ENCODE measurements at regions not wholly inside any gene's neighbourhood (a gene's known extent, or its start where the extent isn't known, plus 50 kb on each side); places are given as distances from the start of the nearest gene placed in this dataset.

- TF ChIP-seq CTCF (conservative IDR thresholded peaks at IDR 0.05; ENCODE audit: low read length): no peak
- TF ChIP-seq EZH2phosphoT487 (IDR thresholded peaks at IDR 0.05; ENCODE audit: borderline replicate concordance, low read depth, low read length): no peak
These were observed 340.5 kb downstream of the PIK3R1 start for GRCh38 chr5:68555907-68556681.
